Prostate gland (tissue), 2 donors: ENCODE measurements at regions not wholly inside any gene's neighbourhood (a gene's known extent, or its start where the extent isn't known, plus 50 kb on each side); places are given as distances from the start of the nearest gene placed in this dataset.

Source experiments
- DNase-seq: peaks from one replicate; pipeline ENCODE4 v3.0.0-alpha.2; 2019; ENCODE audit warnings: low spot score
- H3K27ac ChIP-seq, 2 donors: fragments of 200-600 bp; sonication (generic); 2 replicates each; pipeline ENCODE4 v1.5.1; 2017 to 2019
- H3K27me3 ChIP-seq: fragments of 200-600 bp; sonication (generic); replicated peaks from 2 replicates; pipeline ENCODE4 v1.5.1; 2019; ENCODE audit not compliant: insufficient read depth
- H3K36me3 ChIP-seq, 2 donors: fragments of 200-600 bp; sonication (generic); 1 replicate in 1 of 2; 2 replicates in 1 of 2; pipeline versions ENCODE4 v1.5.1 to v1.8.1; 2017 to 2019
- H3K4me1 ChIP-seq: fragments of 200-600 bp; sonication (generic); replicated peaks from 2 replicates; pipeline ENCODE4 v1.5.1; 2019
- H3K4me3 ChIP-seq, 2 donors: fragments of 200-600 bp; sonication (generic); 2 replicates each; pipeline ENCODE4 v1.5.1; 2017 to 2019
- H3K9me3 ChIP-seq: fragments of 200-600 bp; sonication (generic); 2 replicates; pipeline ENCODE4 v1.5.1; 2017
- POLR2A ChIP-seq: fragments of 450-650 bp; IDR thresholded peaks from one replicate; pipeline ENCODE4 v1.6.1; 2016; ENCODE audit warnings: antibody characterized with exemption, mild to moderate bottlenecking
- POLR2AphosphoS5 ChIP-seq: sonication (generic); formaldehyde crosslinking; IDR thresholded peaks from one replicate; pipeline ENCODE4 v1.6.1; 2017; ENCODE audit warnings: antibody characterized with exemption
- whole genome bisulfite sequencing: methylation state at CpG from one replicate; pipeline ENCODE4 v1.1.5; 2018; 5-methylcytosine and 5-hydroxymethylcytosine counted together
- intact Hi-C: fragments of 100-400 bp; cut with DNase I; formaldehyde crosslinking; loops from one replicate; pipeline ENCODE4 v1.14.2; 2022
- TF ChIP-seq, protein P1 (sequence below), 4 experiments: fragments of 200-600 bp in 2 of 4; fragments of 450-650 bp in 2 of 4; sonication (generic) in 2 of 4; IDR thresholded peaks; 1 replicate in 3 of 4; 2 replicates in 1 of 4; pipeline ENCODE4 v1.5.1; 2016 to 2019; ENCODE audit warnings: antibody characterized with exemption in 4 of 4, mild to moderate bottlenecking in 2 of 4, moderate library complexity in 2 of 4

DNA sequence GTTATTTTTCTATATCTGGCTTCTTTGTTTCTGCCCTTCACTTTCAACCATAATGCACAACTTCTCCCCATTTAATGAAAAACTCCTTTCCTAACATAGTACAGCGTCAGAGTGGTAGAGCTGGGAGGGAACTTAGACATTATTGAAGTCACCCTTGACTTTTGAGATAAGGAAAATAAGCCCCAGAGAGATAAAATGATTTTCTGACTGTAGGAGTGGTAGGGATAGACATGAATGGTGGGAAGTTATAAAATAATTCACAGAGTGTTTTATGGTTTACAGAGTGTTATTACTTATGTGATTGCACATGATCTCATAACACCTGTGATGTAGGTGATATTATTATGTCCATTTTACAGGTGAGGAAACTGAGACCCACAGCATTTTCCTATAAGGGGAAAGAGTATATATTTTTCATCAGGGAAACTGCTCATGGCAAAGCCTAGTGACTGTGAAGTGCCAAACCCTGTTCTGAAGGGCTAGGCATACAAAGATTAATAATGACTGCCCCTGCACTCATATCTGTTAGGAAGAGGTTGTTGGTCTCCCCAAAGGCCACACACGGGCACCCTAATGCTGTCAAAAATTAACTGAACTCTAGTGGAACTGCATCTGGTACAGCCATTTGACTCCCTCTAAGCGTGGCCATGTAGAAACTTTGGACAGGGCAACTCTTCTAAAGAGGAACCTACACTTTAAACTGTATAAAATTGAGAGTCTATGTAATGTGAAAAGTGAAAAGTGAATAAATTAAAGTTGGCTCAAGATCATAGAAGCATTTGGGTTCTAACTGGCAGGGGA, 61.1 kb upstream of the PICALM start:
- no peak overlapping the region for H3K4me3 ChIP-seq
- no peaks in the 10 kb centered on the region for H3K27me3 ChIP-seq
- WGBS: 85% methylated on average over 3 of the region's 3 CpGs
- no peaks in the 10 kb centered on the region for H3K36me3 ChIP-seq
- intact Hi-C loops: no loop called here
- no peak overlapping the region for H3K27ac ChIP-seq
- TF ChIP-seq POLR2A (no peak), POLR2AphosphoS5 (no peak)
- TF ChIP-seq, protein P1, sequence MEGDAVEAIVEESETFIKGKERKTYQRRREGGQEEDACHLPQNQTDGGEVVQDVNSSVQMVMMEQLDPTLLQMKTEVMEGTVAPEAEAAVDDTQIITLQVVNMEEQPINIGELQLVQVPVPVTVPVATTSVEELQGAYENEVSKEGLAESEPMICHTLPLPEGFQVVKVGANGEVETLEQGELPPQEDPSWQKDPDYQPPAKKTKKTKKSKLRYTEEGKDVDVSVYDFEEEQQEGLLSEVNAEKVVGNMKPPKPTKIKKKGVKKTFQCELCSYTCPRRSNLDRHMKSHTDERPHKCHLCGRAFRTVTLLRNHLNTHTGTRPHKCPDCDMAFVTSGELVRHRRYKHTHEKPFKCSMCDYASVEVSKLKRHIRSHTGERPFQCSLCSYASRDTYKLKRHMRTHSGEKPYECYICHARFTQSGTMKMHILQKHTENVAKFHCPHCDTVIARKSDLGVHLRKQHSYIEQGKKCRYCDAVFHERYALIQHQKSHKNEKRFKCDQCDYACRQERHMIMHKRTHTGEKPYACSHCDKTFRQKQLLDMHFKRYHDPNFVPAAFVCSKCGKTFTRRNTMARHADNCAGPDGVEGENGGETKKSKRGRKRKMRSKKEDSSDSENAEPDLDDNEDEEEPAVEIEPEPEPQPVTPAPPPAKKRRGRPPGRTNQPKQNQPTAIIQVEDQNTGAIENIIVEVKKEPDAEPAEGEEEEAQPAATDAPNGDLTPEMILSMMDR (IDR thresholded peaks at IDR 0.05): no peak
- DNase-seq: no peak
- no peaks in the 10 kb centered on the region for H3K9me3 ChIP-seq
- H3K4me1 ChIP-seq: no peaks in the 10 kb centered on the region

DNA sequence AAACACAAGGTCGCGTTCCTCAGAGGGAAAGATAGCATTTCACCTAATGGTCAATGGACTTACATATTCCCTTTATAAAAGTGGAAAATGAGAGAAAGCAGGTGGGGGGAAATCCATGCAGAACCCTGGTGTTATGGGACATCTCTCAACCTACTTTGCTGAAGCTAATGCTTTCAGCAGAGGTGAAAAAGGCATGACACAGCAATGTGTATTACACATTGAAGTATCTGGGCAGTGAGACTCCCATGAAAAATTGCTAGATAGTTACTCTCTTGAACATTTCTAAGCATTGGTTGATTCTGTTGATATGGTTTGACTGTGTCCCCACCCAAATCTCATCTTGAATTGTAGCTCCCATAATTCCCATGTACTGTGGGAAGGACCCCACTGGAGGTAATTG, 60.0 kb upstream of the PICALM start:
- TF ChIP-seq POLR2AphosphoS5: no peak
- TF ChIP-seq, protein P1 (IDR thresholded peaks at IDR 0.05): no peak
- no peak for TF ChIP-seq POLR2A
- Histone ChIP-seq H3K9me3 (no peaks in the 10 kb centered on the region), H3K4me3 (no peak overlapping the region), H3K27ac (no peak overlapping the region), H3K27me3 (no peaks in the 10 kb centered on the region), H3K36me3 (no peaks in the 10 kb centered on the region), H3K4me1 (no peaks in the 10 kb centered on the region)
- no peak for DNase-seq
- WGBS: 77% methylated on average over 2 of the region's 2 CpGs
- intact Hi-C loops: no loop called here

DNA sequence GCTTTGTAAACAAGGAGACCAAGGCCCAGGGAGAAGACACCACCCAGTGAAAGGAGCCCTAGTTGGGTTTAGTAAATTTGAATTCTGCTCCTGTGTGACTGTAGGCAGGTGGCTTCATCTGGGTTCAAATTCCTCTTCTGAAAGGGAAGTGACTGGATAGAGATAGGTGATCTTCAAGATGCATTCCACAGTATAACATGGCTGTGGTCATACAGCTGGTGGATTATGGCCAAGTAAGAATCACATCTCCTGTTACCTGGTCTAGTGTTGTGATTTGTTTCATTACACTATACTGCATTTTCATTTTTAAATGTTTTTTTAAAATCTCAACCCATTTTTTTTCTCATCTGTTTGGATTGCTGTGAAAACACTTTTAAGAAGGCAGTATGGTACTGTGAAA, 58.0 kb upstream of the PICALM start:
- Histone ChIP-seq H3K27me3 (no peaks in the 10 kb centered on the region), H3K27ac (no peak overlapping the region), H3K4me1 (no peaks in the 10 kb centered on the region), H3K4me3 (no peak overlapping the region), H3K36me3 (no peaks in the 10 kb centered on the region), H3K9me3 (no peaks in the 10 kb centered on the region)
- no peak for DNase-seq
- TF ChIP-seq POLR2A (no peak), POLR2AphosphoS5 (no peak)
- TF ChIP-seq, protein P1 (IDR thresholded peaks at IDR 0.05): no peak
- intact Hi-C loops: no loop called here

DNA sequence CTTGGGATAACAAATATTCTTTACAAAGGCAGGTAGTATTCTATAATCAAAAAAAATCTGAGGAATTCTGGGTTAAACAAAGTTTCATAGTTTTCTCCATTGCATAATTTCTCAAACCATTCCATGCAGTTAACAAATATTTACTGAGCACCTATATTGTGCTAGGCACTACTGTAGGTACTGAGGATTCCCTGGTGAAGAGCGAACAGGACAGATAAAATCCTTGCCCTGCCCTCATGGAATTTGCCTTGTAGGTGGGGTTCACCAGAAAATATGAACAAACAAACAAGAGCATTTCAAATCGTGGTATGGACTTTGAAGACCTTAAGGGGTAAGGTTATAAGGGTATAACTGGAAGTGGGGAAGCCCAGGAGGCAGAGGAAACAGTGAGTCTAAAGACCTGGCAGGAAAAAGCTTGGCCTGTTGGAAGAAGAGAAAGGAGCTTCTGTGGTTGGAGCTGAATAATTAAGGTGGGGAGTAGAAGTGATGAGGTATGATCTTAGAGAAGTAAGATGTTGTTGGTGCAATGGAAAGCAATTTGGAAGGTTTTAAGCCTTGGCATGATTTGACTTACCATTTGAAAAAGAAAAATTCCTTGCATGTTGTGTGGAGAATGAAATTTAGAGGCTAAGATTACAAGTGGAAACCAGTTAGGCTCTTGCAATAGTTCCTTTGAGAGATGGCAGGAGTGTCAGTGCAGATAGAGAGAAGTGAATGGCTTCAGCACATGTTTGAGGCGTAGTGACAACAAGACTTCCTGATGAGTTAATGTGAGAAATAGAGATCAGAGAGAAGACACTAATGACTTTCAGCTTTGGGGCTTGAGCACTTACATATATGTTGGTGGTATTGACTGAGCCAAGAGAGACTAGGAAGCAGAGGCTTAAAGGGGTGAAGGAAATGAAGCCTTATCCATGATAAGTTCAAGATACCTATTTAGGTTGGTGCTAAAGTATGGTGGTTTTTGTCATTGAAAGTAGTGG, 55.7 kb upstream of the PICALM start:
- H3K27me3 ChIP-seq: no peaks in the 10 kb centered on the region
- H3K27ac ChIP-seq: no peak overlapping the region
- H3K9me3 ChIP-seq: no peaks in the 10 kb centered on the region
- intact Hi-C loops: no loop called here
- no peaks in the 10 kb centered on the region for H3K4me1 ChIP-seq
- no peak overlapping the region for H3K4me3 ChIP-seq
- DNase-seq: no peak
- H3K36me3 ChIP-seq: no peaks in the 10 kb centered on the region
- 73% methylated on average over 3 of the region's 3 CpGs for WGBS
- TF ChIP-seq POLR2AphosphoS5 (no peak), POLR2A (no peak)

DNA sequence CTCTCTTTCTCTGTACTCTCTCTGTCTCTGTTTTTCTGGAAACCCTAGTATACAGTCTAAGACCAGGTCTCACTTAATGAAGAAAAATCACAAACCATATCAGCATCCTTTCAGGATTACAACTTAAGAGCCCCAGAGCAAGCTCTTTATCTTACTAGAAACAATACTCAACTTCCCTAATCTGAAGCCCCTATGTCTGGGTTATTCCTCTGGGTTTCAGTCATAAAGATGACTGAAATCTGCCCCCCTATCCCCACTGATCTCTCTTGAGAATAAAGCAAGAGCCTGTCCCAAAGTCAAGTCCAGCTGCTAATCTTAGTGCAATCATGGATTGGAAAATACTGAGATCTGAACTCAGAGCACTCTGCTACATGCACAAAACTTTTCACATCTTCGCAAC, 53.9 kb upstream of the PICALM start:
- H3K4me1 ChIP-seq: no peaks in the 10 kb centered on the region
- 100% methylated on average over 1 of the region's 1 CpG for WGBS
- no peaks in the 10 kb centered on the region for H3K27me3 ChIP-seq
- TF ChIP-seq POLR2AphosphoS5 (no peak), POLR2A (no peak)
- TF ChIP-seq, protein P1 (IDR thresholded peaks at IDR 0.05): no peak
- intact Hi-C loops: no loop called here
- no peaks in the 10 kb centered on the region for H3K9me3 ChIP-seq
- no peak for DNase-seq
- H3K36me3 ChIP-seq: no peaks in the 10 kb centered on the region
- no peak overlapping the region for H3K27ac ChIP-seq
- H3K4me3 ChIP-seq: no peak overlapping the region
